H1 (cell line): ENCODE measurements at regions not wholly inside any gene's neighbourhood (a gene's known extent, or its start where the extent isn't known, plus 50 kb on each side); places are given as distances from the start of the nearest gene placed in this dataset.

Source experiments
- CTCF ChIA-PET: fragments of 300-600 bp; sonication (Branson Sonifier 250); formaldehyde crosslinking; loops from one replicate; lab custom pipeline; 2021; ENCODE audit not compliant: partially characterized antibody; lab: Charles Lee
- POLR2A ChIA-PET: fragments of 300-600 bp; sonication (Branson Sonifier 250); formaldehyde crosslinking; loops from one replicate; lab custom pipeline; 2021; ENCODE audit warnings: inconsistent platforms; ENCODE audit not compliant: partially characterized antibody; lab: Charles Lee
- DNase-seq, 2 experiments: peaks; one replicate each; pipeline versions ENCODE4 v3.0.0 to v3.0.0-alpha.2; 2010 to 2022; ENCODE audit warnings: low spot score in 2 of 2, low read depth in 1 of 2, mixed read lengths in 1 of 2
- FAIRE-seq: peaks from 2 replicates; lab custom pipeline; 2011; peaks lifted over from hg19 to GRCh38; lab: Jason Lieb, UNC
- H2AFZ ChIP-seq: 2 replicates; pipeline ENCODE4 v1.8.1; 2012; ENCODE audit warnings: low read length, inconsistent platforms
- H2AK5ac ChIP-seq: 2 replicates; pipeline ENCODE4 v1.6.1; 2013; ENCODE audit warnings: low read depth, low read length
- H2BK120ac ChIP-seq: replicated peaks from 2 replicates; pipeline ENCODE3; 2013; ENCODE audit warnings: low read depth, low read length, inconsistent platforms
- H2BK12ac ChIP-seq: 2 replicates; pipeline ENCODE4 v1.6.1; 2013; ENCODE audit warnings: low read depth, low read length
- H2BK15ac ChIP-seq: 2 replicates; pipeline ENCODE4 v1.6.1; 2013; ENCODE audit warnings: low read length
- H2BK20ac ChIP-seq: 2 replicates; pipeline ENCODE4 v1.6.1; 2013; ENCODE audit warnings: low read length
- H2BK5ac ChIP-seq: 2 replicates; pipeline ENCODE4 v1.6.1; 2013; ENCODE audit warnings: low read depth, low read length
- H3K14ac ChIP-seq: 2 replicates; pipeline ENCODE4 v1.6.1; 2013; ENCODE audit warnings: inconsistent platforms; ENCODE audit not compliant: insufficient read length
- H3K18ac ChIP-seq: 2 replicates; pipeline ENCODE4 v1.6.1; 2013; ENCODE audit warnings: low read length; ENCODE audit errors: extremely low read depth
- H3K23ac ChIP-seq: 2 replicates; pipeline ENCODE4 v1.6.1; 2013; ENCODE audit warnings: inconsistent platforms; ENCODE audit not compliant: insufficient read length
- H3K23me2 ChIP-seq: 2 replicates; pipeline ENCODE4 v1.6.1; 2013; ENCODE audit warnings: low read depth, low read length
- H3K27ac ChIP-seq: 2 replicates; pipeline ENCODE4 v1.6.1; 2011; ENCODE audit warnings: low read depth, low read length, inconsistent platforms
- H3K27me3 ChIP-seq, 4 experiments: replicated peaks in 1 of 4; 1 replicate in 1 of 4; 2 replicates in 3 of 4; pipeline versions ENCODE4 v1.6.1 to v1.8.1; 2011 to 2013; ENCODE audit warnings: low read length in 3 of 4, mild to moderate bottlenecking in 3 of 4, inconsistent platforms in 2 of 4, mixed read lengths in 2 of 4, moderate library complexity in 1 of 4; ENCODE audit not compliant: control insufficient read depth in 3 of 4, insufficient read depth in 3 of 4; ENCODE audit errors: extremely low read depth in 1 of 4
- H3K36me3 ChIP-seq, 4 experiments: 2 replicates each; pipeline versions ENCODE4 v1.6.1 to v1.8.1; 2011 to 2013; ENCODE audit warnings: mild to moderate bottlenecking in 4 of 4, low read length in 3 of 4, moderate library complexity in 2 of 4, control low read depth in 1 of 4, inconsistent platforms in 1 of 4; ENCODE audit not compliant: insufficient read depth in 4 of 4, control insufficient read depth in 2 of 4
- H3K4ac ChIP-seq: replicated peaks from 2 replicates; pipeline ENCODE3; 2013; ENCODE audit warnings: low read length, low read depth, mixed read lengths, inconsistent platforms; ENCODE audit not compliant: insufficient read length
- H3K4me1 ChIP-seq, 4 experiments: replicated peaks in 1 of 4; 1 replicate in 1 of 4; 2 replicates in 3 of 4; pipeline versions ENCODE4 v1.6.1 to v1.8.1; 2011 to 2013; ENCODE audit warnings: low read length in 3 of 4, inconsistent platforms in 2 of 4, mixed read lengths in 1 of 4; ENCODE audit not compliant: insufficient read depth in 4 of 4, control insufficient read depth in 3 of 4
- H3K4me2 ChIP-seq, 2 experiments: 2 replicates each; pipeline versions ENCODE4 v1.6.1 to v1.8.1; 2011 to 2013; ENCODE audit warnings: low read depth in 2 of 2, low read length in 2 of 2, control low read depth in 1 of 2, inconsistent platforms in 1 of 2, mild to moderate bottlenecking in 1 of 2; ENCODE audit not compliant: insufficient read depth in 1 of 2
- H3K4me3 ChIP-seq, 4 experiments: fragments of 200-600, 300-600 bp in 1 of 4; sonication (generic), shearing (Covaris generic), sonication (Bioruptor Twin) in 1 of 4; 2 replicates each; pipeline versions ENCODE4 v1.5.1 to v1.8.1; 2011 to 2016; ENCODE audit warnings: low read length in 4 of 4, low read depth in 3 of 4, control low read depth in 2 of 4, inconsistent platforms in 2 of 4, mild to moderate bottlenecking in 2 of 4, mixed read lengths in 1 of 4, moderate library complexity in 1 of 4; ENCODE audit not compliant: insufficient read depth in 2 of 4; ENCODE audit errors: extremely low read depth in 1 of 4
- H3K56ac ChIP-seq: replicated peaks from 2 replicates; pipeline ENCODE3; 2013; ENCODE audit warnings: low read depth, mild to moderate bottlenecking, mixed read lengths, low read length, inconsistent platforms; ENCODE audit not compliant: insufficient read length
- H3K79me1 ChIP-seq: 2 replicates; pipeline ENCODE4 v1.6.1; 2013; ENCODE audit warnings: low read depth, low read length, control low read depth
- H3K79me2 ChIP-seq, 2 experiments: 2 replicates each; pipeline versions ENCODE4 v1.6.1 to v1.8.1; 2012 to 2013; ENCODE audit warnings: low read length in 2 of 2, mild to moderate bottlenecking in 2 of 2, inconsistent platforms in 1 of 2; ENCODE audit not compliant: insufficient read depth in 2 of 2, control insufficient read depth in 1 of 2
- H3K9ac ChIP-seq, 4 experiments: replicated peaks in 1 of 4; 1 replicate in 1 of 4; 2 replicates in 3 of 4; pipeline versions ENCODE4 v1.6.1 to v1.8.1; 2011 to 2013; ENCODE audit warnings: low read depth in 3 of 4, low read length in 3 of 4, control low read depth in 2 of 4, mild to moderate bottlenecking in 2 of 4, moderate library complexity in 2 of 4, inconsistent platforms in 1 of 4; ENCODE audit errors: extremely low read depth in 1 of 4
- H3K9me3 ChIP-seq, 2 experiments: 2 replicates each; pipeline versions ENCODE4 v1.6.1 to v1.8.1; 2012 to 2013; ENCODE audit warnings: mild to moderate bottlenecking in 2 of 2, moderate library complexity in 2 of 2, control low read depth in 1 of 2, inconsistent platforms in 1 of 2, low read depth in 1 of 2, low read length in 1 of 2, mixed read lengths in 1 of 2; ENCODE audit not compliant: insufficient read depth in 2 of 2
- H4K20me1 ChIP-seq, 2 experiments: replicated peaks in 1 of 2; 2 replicates each; pipeline versions ENCODE3 to v1.8.1; 2011 to 2013; ENCODE audit warnings: inconsistent platforms in 2 of 2, low read length in 2 of 2, mild to moderate bottlenecking in 1 of 2; ENCODE audit not compliant: insufficient read depth in 2 of 2, control insufficient read depth in 1 of 2
- H4K5ac ChIP-seq: 2 replicates; pipeline ENCODE4 v1.6.1; 2013; ENCODE audit warnings: low read length, low read depth, mixed read lengths, inconsistent platforms; ENCODE audit not compliant: insufficient read length
- H4K8ac ChIP-seq: 2 replicates; pipeline ENCODE4 v1.8.0; 2013; ENCODE audit warnings: mild to moderate bottlenecking, moderate library complexity, low read length, inconsistent platforms; ENCODE audit not compliant: insufficient read depth; ENCODE audit errors: extremely low read depth
- H4K91ac ChIP-seq: replicated peaks from 2 replicates; pipeline ENCODE3; 2013; ENCODE audit warnings: low read length, mixed read lengths, inconsistent platforms; ENCODE audit not compliant: insufficient read length
- CBX8 ChIP-seq: fragments of 300-800, 300-1000 bp; sonication (generic); IDR thresholded peaks from 2 replicates; pipeline ENCODE4 v1.7.1; 2016; ENCODE audit warnings: low read depth, low read length, borderline replicate concordance
- EP300 ChIP-seq, 2 experiments: IDR thresholded peaks; 1 replicate in 1 of 2; 2 replicates in 1 of 2; pipeline ENCODE4 v1.6.1; 2011 to 2012; ENCODE audit warnings: low read depth in 2 of 2, low read length in 2 of 2, mild to moderate bottlenecking in 2 of 2, borderline replicate concordance in 1 of 2, inconsistent platforms in 1 of 2, moderate library complexity in 1 of 2
- HDAC2 ChIP-seq, 2 experiments: fragments of 300-600 bp in 1 of 2; sonication (generic) in 1 of 2; IDR thresholded peaks; 2 replicates each; pipeline ENCODE4 v1.6.1; 2011 to 2012; ENCODE audit warnings: low read depth in 2 of 2, low read length in 2 of 2, mild to moderate bottlenecking in 2 of 2, moderate library complexity in 2 of 2, borderline replicate concordance in 1 of 2, inconsistent platforms in 1 of 2
- NANOG ChIP-seq: IDR thresholded peaks from 2 replicates; pipeline ENCODE4 v1.6.1; 2011; ENCODE audit warnings: low read length, low read depth, mild to moderate bottlenecking, inconsistent platforms; ENCODE audit not compliant: insufficient read depth, poor library complexity, severe bottlenecking
- RAD21 ChIP-seq, 2 experiments: IDR thresholded peaks in 1 of 2; conservative IDR thresholded peaks in 1 of 2; 2 replicates each; pipeline ENCODE4 v1.6.1; 2011; ENCODE audit warnings: low read depth in 2 of 2, low read length in 2 of 2, improper control_type of control experiment in 1 of 2, inconsistent platforms in 1 of 2, mild to moderate bottlenecking in 1 of 2, moderate library complexity in 1 of 2
- RFX5 ChIP-seq: IDR thresholded peaks from 2 replicates; pipeline ENCODE4 v1.6.1; 2011; ENCODE audit warnings: low read depth, low read length, improper control_type of control experiment, borderline replicate concordance
- WGBS, 2 experiments: shearing (Covaris generic) in 1 of 2; methylation state at CpG; one replicate each; pipeline versions ENCODE4 v1.1.6 to v1.1.7; 2013 to 2015; ENCODE audit warnings: low lambda C conversion rate in 2 of 2, mixed read lengths in 2 of 2, inconsistent platforms in 1 of 2, low coverage in 1 of 2, missing lambda C conversion rate in 1 of 2; ENCODE audit not compliant: insufficient replicate concordance in 2 of 2, insufficient coverage in 1 of 2, insufficient read length in 1 of 2; ENCODE audit errors: extremely low coverage in 1 of 2, missing lambda C conversion rate in 1 of 2; 5-methylcytosine and 5-hydroxymethylcytosine counted together
- TF ChIP-seq, protein P1 (sequence below): IDR thresholded peaks from 2 replicates; pipeline ENCODE4 v1.6.1; 2012; ENCODE audit warnings: inconsistent platforms
- TF ChIP-seq, protein P2 (sequence below): IDR thresholded peaks from 2 replicates; pipeline ENCODE4 v1.6.1; 2012; ENCODE audit warnings: inconsistent platforms
- TF ChIP-seq, protein P3 (sequence below): IDR thresholded peaks from 2 replicates; pipeline ENCODE4 v1.6.1; 2011; ENCODE audit warnings: low read length, improper control_type of control experiment

DNA sequence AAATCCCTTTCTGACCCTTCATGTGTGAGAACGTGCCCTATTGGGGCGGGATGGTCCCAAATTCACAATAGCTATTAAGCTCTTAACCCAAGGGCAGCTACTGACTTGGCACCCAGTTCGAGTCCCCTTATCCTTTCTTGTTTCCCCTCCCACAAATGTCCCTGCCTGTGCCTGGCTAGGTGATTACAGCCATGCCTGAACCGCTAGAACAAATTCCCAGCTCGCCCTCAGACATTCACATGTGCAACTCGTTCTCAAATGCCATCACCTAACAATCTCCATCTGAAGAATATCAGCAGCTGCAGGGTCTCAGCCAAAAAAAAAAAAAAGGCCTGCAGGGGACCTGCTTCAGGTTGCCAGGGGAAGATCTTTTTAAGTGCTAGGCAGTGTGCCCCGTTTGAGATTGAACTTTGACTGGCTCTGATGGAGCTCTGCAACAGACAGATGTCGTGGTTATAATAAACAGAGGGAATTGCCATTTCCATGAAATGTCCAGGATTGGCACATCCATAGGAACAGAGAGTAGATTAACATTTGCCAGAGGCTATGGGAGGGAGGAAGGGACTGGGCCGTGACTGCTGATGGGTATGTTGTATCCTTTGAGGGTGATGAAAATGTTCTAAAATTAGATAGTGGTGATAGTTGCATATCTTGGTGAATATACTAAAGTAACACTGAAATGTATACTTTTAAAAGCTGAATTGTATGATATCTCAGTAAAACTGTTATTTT lies 347.2 kb upstream of the WWC1 start:
- Histone ChIP-seq H3K4ac (no peak overlapping the region), H3K9ac (no peak overlapping the region), H3K4me1 (no peaks in the 10 kb centered on the region), H2BK12ac (no peak overlapping the region), H3K79me2 (no peaks in the 10 kb centered on the region), H4K20me1 (no peaks in the 10 kb centered on the region), H2BK120ac (no peak overlapping the region), H3K79me1 (no peaks in the 10 kb centered on the region), H2BK15ac (no peak overlapping the region), H3K27ac (no peak overlapping the region), H2AFZ (no peak overlapping the region), H3K4me3 (no peak overlapping the region), H4K91ac (no peak overlapping the region), H4K5ac (no peak overlapping the region), H3K9me3 (no peaks in the 10 kb centered on the region), H3K4me2 (no peak overlapping the region), H2AK5ac (no peak overlapping the region), H3K56ac (no peak overlapping the region), H3K14ac (no peak overlapping the region), H3K27me3 (no peaks in the 10 kb centered on the region), H3K18ac (no peak overlapping the region), H4K8ac (no peak overlapping the region), H2BK5ac (no peak overlapping the region), H3K23ac (no peak overlapping the region), H3K23me2 (no peaks in the 10 kb centered on the region), H3K36me3 (no peaks in the 10 kb centered on the region), H2BK20ac (no peak overlapping the region)
- TF ChIP-seq RAD21 (IDR thresholded peaks at IDR 0.05 in 1 of 2, conservative IDR thresholded peaks at IDR 0.05 in 1 of 2; ENCODE audit: low read depth in 2 of 2, low read length in 2 of 2) (no peak), HDAC2 (IDR thresholded peaks at IDR 0.05; ENCODE audit: borderline replicate concordance in 1 of 2, low read depth in 2 of 2, low read length in 2 of 2) (no peak), NANOG (no peak), CBX8 (no peak), EP300 (IDR thresholded peaks at IDR 0.05; ENCODE audit: borderline replicate concordance in 1 of 2, low read depth in 2 of 2, low read length in 2 of 2) (no peak), RFX5 (no peak)
- TF ChIP-seq, protein P1, sequence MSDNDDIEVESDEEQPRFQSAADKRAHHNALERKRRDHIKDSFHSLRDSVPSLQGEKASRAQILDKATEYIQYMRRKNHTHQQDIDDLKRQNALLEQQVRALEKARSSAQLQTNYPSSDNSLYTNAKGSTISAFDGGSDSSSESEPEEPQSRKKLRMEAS = no peak
- TF ChIP-seq, protein P2, sequence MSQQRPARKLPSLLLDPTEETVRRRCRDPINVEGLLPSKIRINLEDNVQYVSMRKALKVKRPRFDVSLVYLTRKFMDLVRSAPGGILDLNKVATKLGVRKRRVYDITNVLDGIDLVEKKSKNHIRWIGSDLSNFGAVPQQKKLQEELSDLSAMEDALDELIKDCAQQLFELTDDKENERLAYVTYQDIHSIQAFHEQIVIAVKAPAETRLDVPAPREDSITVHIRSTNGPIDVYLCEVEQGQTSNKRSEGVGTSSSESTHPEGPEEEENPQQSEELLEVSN = no peak
- TF ChIP-seq, protein P3, sequence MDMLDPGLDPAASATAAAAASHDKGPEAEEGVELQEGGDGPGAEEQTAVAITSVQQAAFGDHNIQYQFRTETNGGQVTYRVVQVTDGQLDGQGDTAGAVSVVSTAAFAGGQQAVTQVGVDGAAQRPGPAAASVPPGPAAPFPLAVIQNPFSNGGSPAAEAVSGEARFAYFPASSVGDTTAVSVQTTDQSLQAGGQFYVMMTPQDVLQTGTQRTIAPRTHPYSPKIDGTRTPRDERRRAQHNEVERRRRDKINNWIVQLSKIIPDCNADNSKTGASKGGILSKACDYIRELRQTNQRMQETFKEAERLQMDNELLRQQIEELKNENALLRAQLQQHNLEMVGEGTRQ = no peak
- ChIA-PET CTCF (interaction anchor here (1.0 to 1.4 kb wide), 5 partner anchors 9 to 222 kb away, joined by 3 to 4 read pairs (median 3); no protein-coding TSS in a partner anchor), POLR2A (no interaction called here)
- no peak for DNase-seq
- no peak for FAIRE-seq
- whole genome bisulfite sequencing, 2 experiments = 76% methylated on average over 9 of the region's 9 CpGs; no CpG with 5 or more reads in 1 of the 2 experiments
